Activated CD4-positive, alpha-beta T cell treated with anti-CD3 and anti-CD28 coated beads for 48 hours (primary cell): ENCODE measurements at regions not wholly inside any gene's neighbourhood (a gene's known extent, or its start where the extent isn't known, plus 50 kb on each side); places are given as distances from the start of the nearest gene placed in this dataset.
"Not testable (repeated sequence)": the region's sequence is repeated elsewhere in the genome, so short reads cannot be mapped to it uniquely, and the experiment has no call there.

Source experiments
- DNase-seq: peaks from one replicate; pipeline ENCODE4 v3.0.0-alpha.2; 2020

GRCh38 chr18:9021458-9021857 lies 81.0 kb upstream of the NDUFV2 start:
- no peak for DNase-seq

- no peak for DNase-seq
Measured at GRCh38 chr18:9022397-9023155, 79.9 kb upstream of the NDUFV2 start.

- DNase-seq = not testable (repeated sequence)
Measured at GRCh38 chr18:9024031-9024646, 78.4 kb upstream of the NDUFV2 start.

GRCh38 chr18:9025091-9025838 lies 77.2 kb upstream of the NDUFV2 start:
- DNase-seq = no peak

GRCh38 chr18:9029131-9029530 lies 73.4 kb upstream of the NDUFV2 start:
- DNase-seq = no peak

GRCh38 chr18:9032519-9032918 lies 70.0 kb upstream of the NDUFV2 start:
- DNase-seq = no peak

GRCh38 chr18:9038277-9038871 lies 64.1 kb upstream of the NDUFV2 start:
- no peak for DNase-seq

- DNase-seq = no peak
Measured at GRCh38 chr18:9039441-9040071, 62.9 kb upstream of the NDUFV2 start.

GRCh38 chr18:9042766-9043481 lies 59.6 kb upstream of the NDUFV2 start:
- no peak for DNase-seq

- no peak for DNase-seq
Measured at GRCh38 chr18:9043581-9043980, 58.9 kb upstream of the NDUFV2 start.

GRCh38 chr18:9047715-9048114 lies 54.8 kb upstream of the NDUFV2 start:
- no peak for DNase-seq

- DNase-seq = no peak
Measured at GRCh38 chr18:9048236-9048635, 54.3 kb upstream of the NDUFV2 start.

- no peak for DNase-seq
Measured at GRCh38 chr18:9048808-9049494, 53.5 kb upstream of the NDUFV2 start.

- DNase-seq = no peak
Measured at GRCh38 chr18:9049495-9049809, 53.0 kb upstream of the NDUFV2 start.

- DNase-seq = not testable (repeated sequence)
Measured at GRCh38 chr18:9050628-9051284, 51.7 kb upstream of the NDUFV2 start.
